Upper lobe of left lung (tissue), 4 donors: ENCODE measurements at regions not wholly inside any gene's neighbourhood (a gene's known extent, or its start where the extent isn't known, plus 50 kb on each side); places are given as distances from the start of the nearest gene placed in this dataset.

Experiments used
- CTCF ChIP-seq, 6 experiments: fragments of 450-650 bp in 4 of 6; fragments of 200-600 bp in 2 of 6; sonication (generic) in 2 of 6; IDR thresholded peaks; one replicate each; pipeline ENCODE4 v1.5.1; 2016 to 2019; ENCODE audit warnings: antibody characterized with exemption in 6 of 6
- EP300 ChIP-seq, 4 donors: sonication (generic); formaldehyde crosslinking; IDR thresholded peaks; one replicate each; pipeline ENCODE4 v1.5.1; 2017; ENCODE audit warnings: antibody characterized with exemption in 4 of 4, control low read depth in 2 of 4
- POLR2A ChIP-seq, 4 donors: fragments of 450-650 bp; IDR thresholded peaks; one replicate each; pipeline ENCODE4 v1.5.1; 2016 to 2017; ENCODE audit warnings: antibody characterized with exemption in 4 of 4, mild to moderate bottlenecking in 2 of 4

- no peak for TF ChIP-seq POLR2A (IDR thresholded peaks at IDR 0.05)
- TF ChIP-seq CTCF (IDR thresholded peaks at IDR 0.05), result no peak
- no peak for TF ChIP-seq EP300 (IDR thresholded peaks at IDR 0.05)
Measured at GRCh38 chr2:9793156-9793917, 49.9 kb upstream of the TAF1B start.
